K562 (cell line): ENCODE measurements at regions not wholly inside any gene's neighbourhood (a gene's known extent, or its start where the extent isn't known, plus 50 kb on each side); places are given as distances from the start of the nearest gene placed in this dataset.

Experiments
- EZH2 ChIP-seq: IDR thresholded peaks from 2 replicates; pipeline ENCODE4 v1.6.1; 2012; ENCODE audit warnings: low read depth, mild to moderate bottlenecking, inconsistent platforms, low read length, borderline replicate concordance
- MXI1 ChIP-seq: IDR thresholded peaks from 2 replicates; pipeline ENCODE4 v1.6.1; 2011; ENCODE audit warnings: low read depth, mild to moderate bottlenecking, improper control_type of control experiment, low read length
- ZNF384 ChIP-seq: IDR thresholded peaks from 2 replicates; pipeline ENCODE4 v1.6.1; 2012; ENCODE audit warnings: low read depth, low read length, improper control_type of control experiment
- TF ChIP-seq, protein P1 (sequence below), 2 experiments: fragments of 450-650 bp; IDR thresholded peaks; 2 replicates each; pipeline ENCODE4 v1.6.1; 2016
- TF ChIP-seq, protein P2 (sequence below), 3 experiments: IDR thresholded peaks in 2 of 3; conservative IDR thresholded peaks in 1 of 3; 2 replicates each; pipeline ENCODE4 v1.5.1; 2011 to 2012; ENCODE audit warnings: low read length in 3 of 3, mild to moderate bottlenecking in 3 of 3, control low read depth in 2 of 3, improper control_type of control experiment in 1 of 3, inconsistent platforms in 1 of 3, low read depth in 1 of 3, mixed read lengths in 1 of 3, moderate library complexity in 1 of 3; ENCODE audit not compliant: insufficient read depth in 2 of 3
- TF ChIP-seq, protein P3 (sequence below): fragments of 250-450 bp; sonication (Bioruptor Pico); IDR thresholded peaks from 2 replicates; pipeline ENCODE4 v1.8.0; 2022; ENCODE audit warnings: inconsistent platforms, mild to moderate bottlenecking, moderate library complexity, borderline replicate concordance

DNA sequence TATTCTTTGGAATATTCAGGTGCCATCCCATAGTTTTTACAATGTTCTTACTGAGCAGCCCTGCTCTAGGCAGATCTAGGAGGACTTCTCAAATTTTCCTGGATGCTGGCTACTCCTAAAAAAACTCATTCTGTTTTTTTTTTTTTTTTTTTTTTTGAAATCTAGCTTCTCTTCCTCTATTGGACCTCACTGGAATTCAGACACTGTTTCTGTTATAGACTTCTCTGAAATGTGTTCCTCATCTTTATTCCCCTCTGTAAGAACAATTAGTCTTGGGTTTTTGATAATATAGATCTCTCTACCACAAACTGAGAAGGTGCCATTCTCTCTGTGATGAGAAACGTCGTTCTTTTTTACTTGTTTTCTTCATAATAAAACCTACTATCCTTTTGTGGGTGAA lies 115.3 kb upstream of the CCND2 start:
- no peak for TF ChIP-seq ZNF384
- TF ChIP-seq, protein P1, sequence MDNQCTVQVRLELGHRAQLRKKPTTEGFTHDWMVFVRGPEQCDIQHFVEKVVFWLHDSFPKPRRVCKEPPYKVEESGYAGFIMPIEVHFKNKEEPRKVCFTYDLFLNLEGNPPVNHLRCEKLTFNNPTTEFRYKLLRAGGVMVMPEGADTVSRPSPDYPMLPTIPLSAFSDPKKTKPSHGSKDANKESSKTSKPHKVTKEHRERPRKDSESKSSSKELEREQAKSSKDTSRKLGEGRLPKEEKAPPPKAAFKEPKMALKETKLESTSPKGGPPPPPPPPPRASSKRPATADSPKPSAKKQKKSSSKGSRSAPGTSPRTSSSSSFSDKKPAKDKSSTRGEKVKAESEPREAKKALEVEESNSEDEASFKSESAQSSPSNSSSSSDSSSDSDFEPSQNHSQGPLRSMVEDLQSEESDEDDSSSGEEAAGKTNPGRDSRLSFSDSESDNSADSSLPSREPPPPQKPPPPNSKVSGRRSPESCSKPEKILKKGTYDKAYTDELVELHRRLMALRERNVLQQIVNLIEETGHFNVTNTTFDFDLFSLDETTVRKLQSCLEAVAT (IDR thresholded peaks at IDR 0.05): no peak
- TF ChIP-seq MXI1: no peak
- TF ChIP-seq, protein P2, sequence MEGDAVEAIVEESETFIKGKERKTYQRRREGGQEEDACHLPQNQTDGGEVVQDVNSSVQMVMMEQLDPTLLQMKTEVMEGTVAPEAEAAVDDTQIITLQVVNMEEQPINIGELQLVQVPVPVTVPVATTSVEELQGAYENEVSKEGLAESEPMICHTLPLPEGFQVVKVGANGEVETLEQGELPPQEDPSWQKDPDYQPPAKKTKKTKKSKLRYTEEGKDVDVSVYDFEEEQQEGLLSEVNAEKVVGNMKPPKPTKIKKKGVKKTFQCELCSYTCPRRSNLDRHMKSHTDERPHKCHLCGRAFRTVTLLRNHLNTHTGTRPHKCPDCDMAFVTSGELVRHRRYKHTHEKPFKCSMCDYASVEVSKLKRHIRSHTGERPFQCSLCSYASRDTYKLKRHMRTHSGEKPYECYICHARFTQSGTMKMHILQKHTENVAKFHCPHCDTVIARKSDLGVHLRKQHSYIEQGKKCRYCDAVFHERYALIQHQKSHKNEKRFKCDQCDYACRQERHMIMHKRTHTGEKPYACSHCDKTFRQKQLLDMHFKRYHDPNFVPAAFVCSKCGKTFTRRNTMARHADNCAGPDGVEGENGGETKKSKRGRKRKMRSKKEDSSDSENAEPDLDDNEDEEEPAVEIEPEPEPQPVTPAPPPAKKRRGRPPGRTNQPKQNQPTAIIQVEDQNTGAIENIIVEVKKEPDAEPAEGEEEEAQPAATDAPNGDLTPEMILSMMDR (IDR thresholded peaks at IDR 0.05 in 2 of 3, conservative IDR thresholded peaks at IDR 0.05 in 1 of 3; ENCODE audit: insufficient read depth in 2 of 3, low read depth in 1 of 3, low read length in 3 of 3): no peak
- TF ChIP-seq EZH2: no peak
- TF ChIP-seq, protein P3, sequence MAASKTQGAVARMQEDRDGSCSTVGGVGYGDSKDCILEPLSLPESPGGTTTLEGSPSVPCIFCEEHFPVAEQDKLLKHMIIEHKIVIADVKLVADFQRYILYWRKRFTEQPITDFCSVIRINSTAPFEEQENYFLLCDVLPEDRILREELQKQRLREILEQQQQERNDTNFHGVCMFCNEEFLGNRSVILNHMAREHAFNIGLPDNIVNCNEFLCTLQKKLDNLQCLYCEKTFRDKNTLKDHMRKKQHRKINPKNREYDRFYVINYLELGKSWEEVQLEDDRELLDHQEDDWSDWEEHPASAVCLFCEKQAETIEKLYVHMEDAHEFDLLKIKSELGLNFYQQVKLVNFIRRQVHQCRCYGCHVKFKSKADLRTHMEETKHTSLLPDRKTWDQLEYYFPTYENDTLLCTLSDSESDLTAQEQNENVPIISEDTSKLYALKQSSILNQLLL (CRISPR knock-in tag): no peak
